Left renal pelvis (tissue), 4 donors: ENCODE measurements at regions not wholly inside any gene's neighbourhood (a gene's known extent, or its start where the extent isn't known, plus 50 kb on each side); places are given as distances from the start of the nearest gene placed in this dataset.
"Not testable (repeated sequence)": the region's sequence is repeated elsewhere in the genome, so short reads cannot be mapped to it uniquely, and the experiment has no call there.

Experiments
- DNase-seq, 4 donors: peaks; one replicate each; pipeline ENCODE4 v3.0.0-alpha.2; 2013; ENCODE audit warnings: low read depth in 4 of 4, low spot score in 3 of 4

DNA sequence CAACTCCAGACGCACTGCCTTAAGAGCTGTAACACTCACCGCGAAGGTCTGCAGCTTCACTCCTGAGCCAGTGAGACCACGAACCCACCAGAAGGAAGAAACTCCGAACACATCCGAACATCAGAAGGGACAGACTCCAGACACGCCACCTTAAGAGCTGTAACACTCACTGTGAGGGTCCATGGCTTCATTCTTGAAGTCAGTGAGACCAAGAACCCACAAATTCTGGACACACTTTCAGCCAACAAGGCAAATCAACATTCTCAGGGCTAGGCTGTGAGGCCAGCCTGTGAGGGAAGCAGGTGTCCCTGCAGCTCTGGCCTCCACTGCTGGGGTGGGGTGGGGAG, 275.3 kb downstream of the ADGRD1 start:
- DNase-seq = not testable (repeated sequence)

DNA sequence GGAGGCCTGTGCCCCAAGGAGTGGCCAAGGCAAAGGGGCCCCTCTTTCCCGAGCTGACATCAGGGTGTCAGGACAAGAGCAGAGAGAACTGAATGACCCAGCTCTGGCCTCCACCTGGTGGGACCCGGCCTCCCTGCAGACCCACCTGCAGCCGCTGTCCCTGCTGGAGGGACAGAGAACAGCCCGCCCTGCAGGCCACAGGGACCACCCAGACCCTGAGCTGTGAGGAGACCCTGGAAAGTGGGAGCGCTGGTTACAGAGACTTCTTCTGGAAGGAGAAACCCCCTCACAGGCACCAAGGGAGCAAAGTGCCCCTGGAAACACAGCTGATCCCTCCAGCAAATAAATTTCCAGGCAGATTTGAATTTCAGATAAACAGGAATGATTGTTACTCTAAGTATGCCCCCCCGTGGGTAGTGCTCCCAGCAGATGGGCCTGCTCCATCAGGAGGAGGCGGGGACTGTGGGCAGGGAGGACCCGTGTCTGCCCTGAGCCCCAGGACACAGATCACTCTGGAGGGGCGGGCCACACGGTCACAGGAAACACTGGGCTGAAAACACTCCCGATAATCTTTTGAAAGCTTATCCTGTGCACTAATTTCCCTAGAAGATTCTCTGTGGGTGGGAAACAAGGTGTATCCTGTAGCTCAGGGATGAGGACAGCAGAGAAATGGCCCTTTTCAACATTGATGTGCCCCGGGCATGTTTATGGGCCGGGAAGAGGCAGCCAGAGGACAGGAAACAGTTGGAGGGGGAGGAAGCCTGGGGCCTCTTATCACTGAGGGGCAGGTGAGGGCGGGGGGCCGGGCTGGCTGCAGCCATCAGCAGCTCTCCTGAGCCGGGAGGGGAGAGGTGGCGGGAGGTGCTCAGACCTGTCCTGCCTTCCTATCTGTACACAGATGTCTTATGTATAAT, 276.0 kb downstream of the ADGRD1 start:
- DNase-seq = no peak

DNA sequence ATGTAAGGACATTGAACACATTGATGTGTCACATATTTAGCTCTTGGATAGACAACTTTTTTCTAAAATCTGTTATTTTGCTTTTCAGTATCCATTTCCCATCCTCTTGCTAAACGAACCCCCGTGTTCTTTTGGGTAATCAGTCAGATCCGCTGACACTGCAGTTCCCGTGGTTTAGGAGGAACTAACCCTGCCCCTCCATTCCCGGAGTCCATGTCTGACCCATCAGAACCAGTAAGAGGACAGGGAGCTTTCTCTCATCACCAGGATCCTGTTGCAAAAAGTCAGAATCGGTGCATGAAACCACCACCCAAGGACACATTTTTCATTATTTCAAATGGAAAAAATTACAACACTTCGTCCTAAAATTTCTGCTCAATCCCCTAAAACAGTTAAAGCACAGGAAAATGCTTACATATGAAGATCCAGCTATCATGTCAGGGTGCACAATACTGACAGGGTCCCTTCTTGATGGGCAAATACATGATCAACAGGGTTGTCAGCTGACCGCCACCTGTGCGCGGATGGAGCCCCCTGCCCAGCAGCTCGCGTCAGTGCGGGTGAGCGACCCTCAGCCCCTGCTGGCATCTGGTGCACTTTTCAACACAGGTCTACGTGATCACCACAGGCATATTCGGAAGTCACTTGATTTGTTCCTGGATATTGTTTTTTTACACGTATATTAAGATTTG, 276.8 kb downstream of the ADGRD1 start:
- DNase-seq = no peak

DNA sequence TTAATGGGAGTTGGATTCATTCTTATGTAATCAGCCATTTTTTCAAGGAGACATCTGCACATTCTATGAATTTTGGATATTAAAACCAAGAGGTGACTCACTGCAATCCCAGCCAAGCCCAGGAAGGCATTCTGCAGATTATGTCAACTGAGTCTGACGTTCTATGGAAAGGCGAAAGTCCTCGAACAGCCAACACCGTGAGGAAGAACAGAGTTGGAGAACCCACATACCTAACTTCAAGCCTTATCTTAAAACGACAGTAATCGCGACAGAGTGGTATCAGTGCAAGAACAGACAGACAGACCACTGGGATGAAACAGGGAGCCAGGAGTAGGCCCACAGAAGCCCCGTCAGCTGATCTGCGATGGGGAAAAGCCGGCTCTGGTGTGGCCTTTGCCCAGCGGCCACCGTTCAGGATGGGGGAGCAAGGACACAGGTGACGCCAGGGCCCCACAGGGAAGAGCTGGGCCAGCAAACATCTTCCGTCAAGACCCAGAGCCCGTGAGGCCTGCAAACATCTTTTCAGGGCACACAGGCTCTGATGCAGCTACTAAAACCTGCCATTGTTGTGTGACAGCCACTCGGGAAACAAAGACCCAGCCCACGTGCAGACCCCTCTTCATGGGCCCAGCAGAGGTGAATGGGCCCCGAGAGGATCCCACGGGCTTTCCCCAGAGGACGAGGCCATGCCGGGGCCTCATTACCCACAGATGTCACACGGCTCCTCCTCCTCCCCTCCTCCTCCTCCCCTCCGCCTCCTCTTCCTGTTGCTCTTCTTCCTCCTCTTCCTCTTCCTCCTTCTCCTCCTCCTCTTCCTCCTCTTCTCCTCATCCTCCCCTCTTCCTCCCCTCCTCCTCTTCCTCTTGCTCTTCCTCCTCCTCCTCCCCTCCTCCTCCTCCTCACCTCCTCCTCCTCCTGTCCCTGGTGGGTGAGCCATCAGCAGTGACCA, 277.6 kb downstream of the ADGRD1 start:
- DNase-seq = no peak

DNA sequence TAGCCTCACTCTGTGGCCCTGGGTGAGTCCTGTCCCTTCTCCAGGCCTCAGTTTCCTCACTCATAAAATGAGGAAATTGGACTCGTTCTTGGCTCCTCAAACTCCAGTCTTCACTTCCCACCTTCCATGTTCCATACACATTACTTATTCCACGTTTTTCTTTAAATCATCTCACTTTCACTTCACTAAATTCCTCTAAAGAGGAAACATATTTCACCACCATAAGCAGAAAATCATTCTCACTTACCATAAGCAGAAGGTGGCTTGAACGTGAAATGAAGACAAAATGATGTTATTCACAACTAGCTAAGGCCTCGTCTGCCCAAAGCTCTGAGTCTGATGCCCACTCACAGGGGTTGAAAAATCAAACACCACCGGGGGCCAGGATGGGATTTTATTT, 278.3 kb downstream of the ADGRD1 start:
- no peak for DNase-seq

DNA sequence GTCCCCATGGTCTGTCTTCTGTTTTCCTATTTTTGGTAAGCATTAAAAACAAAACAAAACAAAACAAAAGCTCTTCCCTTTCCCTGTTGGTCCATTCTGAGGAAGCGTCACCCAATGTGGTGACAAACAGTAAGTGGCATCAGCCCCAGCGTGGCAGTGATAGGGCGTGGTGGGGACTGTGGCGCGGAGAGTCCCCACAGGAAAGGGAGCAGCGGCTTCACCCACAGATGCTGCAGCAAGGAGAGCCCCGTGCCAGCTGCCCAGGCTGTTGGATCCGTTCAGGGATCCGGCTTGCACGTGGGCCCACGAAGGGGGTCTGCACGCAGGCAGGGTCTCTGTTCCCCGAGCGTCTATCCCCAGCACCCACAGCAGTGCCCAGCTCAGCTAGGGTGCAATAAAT, 279.2 kb downstream of the ADGRD1 start:
- not testable (repeated sequence) for DNase-seq

DNA sequence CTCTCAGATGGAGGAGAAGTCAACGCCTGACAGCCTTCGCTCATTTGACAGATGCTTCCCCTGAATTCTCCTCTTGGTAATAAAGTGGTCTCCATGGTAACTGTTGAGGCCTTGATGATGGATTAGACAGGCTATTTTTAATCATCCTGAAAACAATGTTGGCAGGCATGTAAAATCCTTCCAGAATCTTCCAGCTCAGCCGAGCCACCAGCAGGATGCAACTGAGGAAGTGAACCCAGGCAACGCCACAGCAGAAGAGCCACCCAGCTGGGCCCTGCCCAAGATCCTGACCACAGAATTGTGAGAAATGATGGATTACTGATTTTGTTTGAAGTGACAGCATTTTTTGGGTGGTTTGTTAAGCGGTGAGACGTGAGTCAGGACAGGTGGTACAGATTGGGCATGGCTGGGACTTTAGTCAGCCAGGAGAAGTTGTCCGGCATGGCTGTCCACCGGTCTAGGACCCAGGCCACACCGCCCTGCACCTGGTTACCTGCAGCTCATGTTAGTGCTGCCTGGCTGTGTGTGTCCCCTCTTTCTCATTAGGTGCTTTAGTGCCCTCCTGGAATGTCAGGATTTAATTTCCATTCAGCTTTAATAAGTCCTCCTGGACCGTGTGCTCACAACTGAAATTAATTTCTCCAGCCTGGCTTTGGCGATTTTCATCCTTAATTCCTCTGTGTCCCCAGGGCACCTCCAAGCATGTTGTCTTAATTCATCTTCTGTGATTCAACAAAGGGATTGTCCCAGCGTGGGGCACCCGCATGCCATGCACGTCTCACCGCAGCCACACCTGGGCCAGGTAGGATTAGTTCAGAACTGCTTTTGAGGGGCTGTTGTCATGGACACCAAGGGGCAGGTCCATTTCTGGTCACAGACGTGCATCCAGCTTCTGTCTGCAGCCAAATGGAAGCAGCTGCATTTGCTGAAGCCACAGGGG, 280.4 kb downstream of the ADGRD1 start:
- not testable (repeated sequence) for DNase-seq

DNA sequence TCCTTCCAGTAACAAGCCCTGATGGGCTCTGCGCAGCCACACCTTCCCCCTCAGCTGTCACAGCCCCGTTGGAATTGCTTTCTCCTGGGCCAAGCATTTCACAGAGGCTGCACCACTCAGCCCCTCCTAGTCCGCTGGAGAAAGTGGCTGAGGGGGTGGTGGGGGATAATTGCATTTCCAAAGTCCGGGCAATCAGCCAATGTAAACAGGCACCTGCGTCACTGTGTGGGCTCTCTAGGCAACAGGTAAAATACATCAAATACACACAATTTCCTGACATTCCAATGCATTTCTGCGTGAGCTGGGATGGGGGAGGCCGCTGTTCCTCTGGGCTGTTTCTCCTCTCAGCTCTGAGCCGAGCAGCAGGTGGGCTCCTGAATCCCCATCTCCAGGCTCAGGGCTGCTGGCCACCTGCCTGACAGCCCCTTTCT, 281.1 kb downstream of the ADGRD1 start:
- not testable (repeated sequence) for DNase-seq

DNA sequence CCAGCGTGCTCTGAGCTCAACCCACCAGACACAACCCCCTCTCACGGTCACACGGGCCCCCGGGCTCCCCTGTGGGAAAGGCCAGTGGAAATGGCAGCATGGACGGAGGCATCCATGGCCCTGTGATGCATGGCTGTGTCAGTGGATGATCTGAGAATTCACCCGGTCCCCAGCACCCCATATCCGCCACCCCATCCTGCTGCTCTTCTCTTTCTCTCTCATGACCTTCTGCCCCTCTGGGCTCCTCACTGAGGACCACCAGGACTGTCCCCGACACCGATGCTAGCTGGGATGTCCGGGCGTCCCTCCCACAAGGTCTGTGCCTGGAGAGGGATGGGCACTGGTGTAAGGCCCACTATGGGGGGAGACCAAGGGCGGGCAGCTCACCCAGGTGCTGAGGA, 282.2 kb downstream of the ADGRD1 start:
- DNase-seq = no peak

DNA sequence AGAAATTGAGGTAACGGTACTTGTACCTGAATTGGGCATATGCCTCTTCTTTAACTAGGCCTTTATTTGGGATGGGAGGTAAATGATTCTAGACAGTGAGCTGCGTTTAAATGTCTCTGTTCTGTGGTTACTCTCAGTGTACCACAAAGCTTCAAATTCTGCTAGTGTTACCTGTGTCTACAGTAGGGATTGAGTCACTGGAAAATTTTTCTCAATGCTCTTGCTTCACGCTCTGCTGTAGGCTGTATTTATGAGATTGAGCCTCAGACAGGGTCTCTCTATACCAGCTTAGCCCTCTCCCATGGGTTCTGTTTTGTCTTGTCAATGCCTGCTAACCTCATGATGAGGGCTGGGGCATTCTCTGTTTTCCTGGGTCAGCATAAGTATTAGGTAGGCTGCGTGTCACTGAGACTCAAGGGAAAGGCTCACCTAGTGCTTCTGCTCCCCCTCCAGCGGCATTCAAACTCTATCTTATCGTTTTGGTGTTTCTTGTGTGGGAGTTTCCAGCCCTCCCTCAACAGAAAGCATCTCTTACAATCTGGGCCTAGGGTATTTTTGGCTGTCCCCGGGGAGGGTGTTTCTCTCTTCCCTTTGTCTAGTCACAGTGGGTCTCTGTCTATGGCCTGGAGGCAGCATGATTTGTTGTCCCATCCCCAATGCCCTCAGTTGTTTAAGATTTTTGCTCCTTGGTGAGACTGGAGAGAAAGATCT, 285.8 kb downstream of the ADGRD1 start:
- DNase-seq = no peak

DNA sequence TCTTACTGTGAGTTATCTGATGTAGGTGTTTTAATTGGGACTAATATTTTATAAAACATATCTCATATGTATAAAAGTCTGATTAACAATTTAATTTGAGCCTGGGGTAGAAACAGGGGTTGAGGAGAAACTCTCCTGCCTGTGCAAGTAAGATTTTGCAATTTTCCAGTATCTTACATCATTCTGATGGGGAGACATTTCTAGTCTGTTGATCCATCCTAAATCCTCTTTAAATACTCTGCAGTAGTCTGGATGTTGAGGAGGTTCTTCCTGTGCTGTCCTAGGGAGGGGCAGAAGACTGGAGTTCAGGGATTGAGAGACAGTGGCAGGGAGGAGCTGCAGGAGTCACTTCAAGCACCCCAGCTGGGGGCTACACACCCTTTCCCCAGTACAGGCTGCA, 287.8 kb downstream of the ADGRD1 start:
- DNase-seq = no peak

DNA sequence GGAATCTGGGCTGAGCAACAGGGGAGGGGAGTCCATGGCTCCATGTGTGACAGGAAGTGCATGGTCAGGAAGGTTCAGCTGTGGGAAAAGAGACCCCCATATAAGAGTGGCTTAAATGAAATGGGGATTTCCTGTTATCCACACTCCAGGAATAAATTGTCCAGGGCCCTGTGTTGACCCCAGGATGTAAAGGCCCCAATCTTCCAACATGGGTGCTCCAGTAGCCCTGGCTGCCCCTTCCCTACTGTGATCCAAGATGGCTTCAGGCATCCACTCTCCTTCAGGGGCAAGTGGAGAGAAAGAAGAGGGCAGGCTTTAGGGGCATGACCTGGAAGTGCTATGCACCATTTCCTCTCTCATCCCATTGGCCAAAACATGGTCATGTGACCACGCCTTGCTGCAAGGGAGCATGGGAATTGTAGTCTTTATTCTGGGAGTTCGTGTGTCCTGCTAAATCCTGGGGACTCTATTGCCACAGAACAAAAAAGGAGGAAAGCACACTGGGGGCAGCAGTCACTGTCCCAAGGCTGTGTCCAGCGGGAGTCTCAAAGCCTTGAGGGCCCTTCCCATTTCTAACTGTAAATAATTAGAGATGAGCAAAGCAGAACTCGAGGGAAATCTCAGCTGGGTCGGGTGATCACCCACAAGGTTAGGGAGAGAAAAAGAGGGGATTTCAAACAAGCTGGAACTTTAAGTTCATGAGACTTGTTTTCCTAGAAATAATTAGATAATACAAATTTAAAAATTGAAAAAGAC, 289.2 kb downstream of the ADGRD1 start:
- no peak for DNase-seq

DNA sequence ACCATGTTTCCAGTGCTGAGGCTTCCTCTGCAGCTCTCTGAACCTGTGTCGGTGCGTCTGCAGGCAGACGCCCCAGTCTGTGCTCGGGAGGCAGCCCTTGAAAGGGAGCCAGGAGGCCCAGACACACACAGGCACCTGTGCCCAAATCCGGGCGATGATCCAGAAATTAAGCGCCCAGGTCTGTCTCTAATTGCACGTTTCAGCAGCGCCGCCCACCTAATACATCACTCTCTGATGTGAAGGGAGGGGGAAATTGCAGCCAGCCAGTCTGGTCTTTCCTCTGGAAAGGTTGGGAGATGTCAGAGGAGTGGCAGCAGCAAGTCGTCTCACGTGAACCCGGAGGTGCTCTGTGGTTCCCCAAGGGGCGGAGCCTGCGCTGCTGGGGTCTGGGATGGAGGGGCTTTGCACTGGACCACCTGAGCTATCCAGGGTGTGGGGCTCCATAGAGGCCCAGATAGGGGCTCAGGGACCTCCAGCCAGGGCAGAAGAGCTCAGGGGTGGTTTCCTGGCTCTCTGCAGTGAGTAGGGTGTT, 290.5 kb downstream of the ADGRD1 start:
- DNase-seq = not testable (repeated sequence)

DNA sequence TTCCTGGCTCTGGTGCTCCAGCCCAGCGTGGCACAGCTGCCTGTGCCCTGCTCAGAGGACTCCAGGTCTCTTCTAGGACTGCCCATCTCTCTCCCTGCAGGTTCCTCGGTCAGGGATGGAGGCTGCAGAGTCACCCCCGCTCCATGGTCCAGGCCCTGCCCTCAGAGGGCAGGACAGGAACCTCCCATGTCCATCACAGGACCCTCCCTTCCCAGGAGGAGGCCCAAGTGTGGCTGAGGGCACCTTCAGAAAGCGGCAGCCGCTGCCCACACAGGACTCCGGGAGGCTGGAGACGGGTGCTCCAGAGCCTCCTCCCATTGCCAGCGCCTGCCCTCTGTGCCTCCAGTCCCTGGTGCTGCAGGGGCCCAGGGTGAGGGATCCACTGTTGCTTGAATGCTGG, 291.5 kb downstream of the ADGRD1 start:
- DNase-seq = not testable (repeated sequence)

DNA sequence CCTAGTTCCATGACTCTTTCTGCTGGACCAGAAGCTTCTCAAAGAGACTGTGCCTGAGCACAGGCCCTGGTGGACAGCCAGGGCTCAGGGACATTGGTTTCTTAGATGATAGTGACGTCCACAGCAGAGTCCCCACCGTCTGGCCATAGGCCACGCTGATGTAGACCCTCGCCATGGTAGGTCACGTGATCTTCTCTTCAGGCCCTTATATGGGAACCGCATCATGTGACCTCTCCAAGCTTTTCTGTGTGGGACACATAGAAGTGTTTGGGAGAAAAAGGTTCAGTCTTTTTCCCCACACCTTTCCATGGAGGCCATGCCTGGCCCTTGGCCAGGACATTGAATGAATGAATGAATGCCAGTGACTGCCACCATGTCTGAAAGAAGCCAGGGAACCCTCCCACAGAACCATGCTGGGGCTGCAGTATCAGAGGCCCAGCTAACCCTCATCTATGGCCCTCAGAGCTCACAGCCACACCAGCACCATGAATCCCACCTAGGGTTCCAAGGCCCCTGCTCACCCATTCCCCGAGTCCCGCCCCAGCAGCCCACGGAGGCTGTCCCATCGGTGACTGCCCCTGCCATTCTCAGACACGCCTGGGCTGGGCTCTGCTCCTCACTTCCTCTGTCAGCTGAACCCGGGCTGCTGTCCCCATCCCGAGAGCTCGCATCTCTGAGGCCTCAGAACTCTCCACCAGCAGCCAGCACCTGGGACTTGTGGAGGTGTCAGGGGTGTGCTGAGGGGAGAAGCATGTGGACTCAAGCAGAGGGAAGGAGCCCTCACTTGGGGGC, 292.1 kb downstream of the ADGRD1 start:
- no peak for DNase-seq

DNA sequence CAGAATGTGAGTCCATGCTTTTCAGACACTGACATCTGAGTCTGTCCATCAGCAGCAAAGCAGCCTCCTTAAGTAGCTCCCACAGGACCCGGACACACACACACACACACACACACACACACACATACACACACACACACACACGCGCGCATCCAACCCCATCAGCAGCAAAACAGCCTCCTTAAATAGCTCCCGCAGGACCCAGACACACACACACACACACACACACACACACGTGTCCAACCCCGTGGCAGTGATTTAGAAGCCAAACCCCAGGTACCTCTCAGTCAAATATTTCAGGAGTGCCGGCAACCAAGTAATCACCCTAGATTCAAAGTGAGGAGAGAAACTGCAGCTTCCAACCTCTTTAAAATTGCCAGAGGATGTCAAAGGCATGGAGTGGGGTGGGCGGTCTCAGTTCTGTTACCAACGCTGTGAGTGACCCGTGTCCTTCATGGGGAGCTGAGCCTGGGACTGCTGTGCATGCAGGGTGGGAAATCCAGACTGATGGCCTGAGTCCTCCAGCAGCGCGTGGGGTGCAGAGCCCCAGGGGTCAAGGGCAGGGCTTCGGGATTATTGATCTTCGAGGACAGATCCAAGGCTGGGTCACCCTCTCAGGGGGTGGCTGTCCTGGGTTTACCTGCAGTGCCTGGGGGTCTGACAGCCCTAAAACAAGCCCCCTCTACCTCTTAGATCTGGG, 293.5 kb downstream of the ADGRD1 start:
- not testable (repeated sequence) for DNase-seq

DNA sequence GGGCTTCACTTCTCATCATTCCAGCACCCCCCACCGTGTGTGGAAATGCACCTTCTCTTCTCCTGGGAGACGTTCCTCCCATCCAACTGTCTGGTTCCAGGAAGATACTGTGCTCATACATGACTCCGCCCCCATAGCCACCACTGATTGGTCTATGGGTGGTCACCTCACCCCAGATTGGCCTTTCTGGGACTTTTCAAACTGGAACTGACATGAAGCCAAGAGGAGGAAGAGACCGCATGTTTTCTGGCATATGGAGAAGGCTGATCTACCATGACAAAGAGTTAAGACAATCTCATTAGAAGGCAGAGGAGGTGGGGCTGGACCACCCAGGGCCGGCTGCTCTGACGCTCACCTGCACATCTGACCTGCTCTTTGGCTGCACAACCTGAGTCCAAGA, 294.2 kb downstream of the ADGRD1 start:
- not testable (repeated sequence) for DNase-seq
